GM20000 (cell line): ENCODE measurements at regions not wholly inside any gene's neighbourhood (a gene's known extent, or its start where the extent isn't known, plus 50 kb on each side); places are given as distances from the start of the nearest gene placed in this dataset.

ENCODE experiments used
- DNase-seq: peaks from one replicate; pipeline ENCODE4 v3.0.0; 2012; ENCODE audit warnings: low spot score
- CTCF ChIP-seq: IDR thresholded peaks from 2 replicates; pipeline ENCODE4 v1.5.1; 2012; ENCODE audit warnings: mild to moderate bottlenecking, control low read depth; ENCODE audit errors: extremely low read depth, missing control alignments

GRCh38 chr6:74115674-74116073 is 419.7 kb downstream of the CD109 start:
- TF ChIP-seq CTCF, result no peak
- DNase-seq, result no peak

DNA sequence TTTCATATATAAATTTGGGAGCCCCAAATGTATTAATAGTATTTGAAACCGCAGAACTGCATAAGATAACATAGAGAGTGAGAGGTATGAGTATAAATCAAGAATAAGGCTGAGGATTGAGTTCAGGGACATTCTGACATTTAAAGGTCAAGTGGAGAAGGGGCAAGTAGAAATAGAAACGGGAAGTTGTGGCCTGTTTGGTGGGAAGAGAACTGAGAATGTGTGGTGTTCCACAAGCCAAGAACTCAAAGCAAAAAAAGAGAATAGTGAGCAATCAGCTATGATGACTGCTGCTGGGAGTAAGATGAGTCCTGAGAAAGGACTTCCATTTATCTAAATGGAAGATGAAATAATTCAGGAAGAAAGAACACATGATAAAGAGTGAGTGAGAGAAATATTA is 418.4 kb downstream of the CD109 start:
- no peak for DNase-seq
- no peak for TF ChIP-seq CTCF

DNA sequence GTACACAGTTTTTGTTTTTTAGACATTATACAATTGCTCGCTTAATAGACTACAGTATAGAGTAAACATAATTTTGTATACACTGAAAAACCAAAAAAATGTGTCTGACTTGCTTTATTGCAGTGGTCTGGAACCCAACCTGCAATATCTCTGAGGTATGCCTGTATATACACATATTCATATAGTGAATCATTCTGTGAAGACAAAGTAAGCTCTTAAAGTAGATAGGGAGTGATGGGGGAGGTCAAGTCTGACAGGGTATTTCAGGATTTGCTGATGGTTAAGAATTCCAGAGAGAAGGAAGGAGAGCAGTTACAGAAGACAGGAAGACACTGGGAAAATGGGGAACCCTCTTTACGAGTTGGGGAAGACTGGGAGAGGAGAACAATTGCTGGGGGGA is 417.9 kb downstream of the CD109 start:
- TF ChIP-seq CTCF, result no peak
- DNase-seq, result no peak

DNA sequence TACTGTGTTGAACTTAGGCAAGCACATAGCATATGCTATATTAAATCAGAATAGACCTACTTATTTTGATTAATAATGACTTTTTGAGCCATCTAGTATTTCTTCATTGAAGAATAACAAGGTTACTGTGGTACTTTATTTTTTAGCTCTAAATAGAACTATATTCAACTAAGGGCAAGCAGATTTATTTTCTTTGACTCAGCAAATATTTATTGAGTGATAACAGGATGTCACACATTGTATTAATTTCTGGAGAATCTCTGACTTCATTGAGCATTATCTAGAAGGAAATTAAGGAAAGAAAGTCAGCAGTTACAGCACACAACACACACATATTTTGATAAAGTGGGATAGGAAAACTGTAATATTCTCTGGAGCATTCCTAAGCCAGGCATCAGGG is 407.4 kb downstream of the CD109 start:
- no peak for DNase-seq
- TF ChIP-seq CTCF, result no peak

DNA sequence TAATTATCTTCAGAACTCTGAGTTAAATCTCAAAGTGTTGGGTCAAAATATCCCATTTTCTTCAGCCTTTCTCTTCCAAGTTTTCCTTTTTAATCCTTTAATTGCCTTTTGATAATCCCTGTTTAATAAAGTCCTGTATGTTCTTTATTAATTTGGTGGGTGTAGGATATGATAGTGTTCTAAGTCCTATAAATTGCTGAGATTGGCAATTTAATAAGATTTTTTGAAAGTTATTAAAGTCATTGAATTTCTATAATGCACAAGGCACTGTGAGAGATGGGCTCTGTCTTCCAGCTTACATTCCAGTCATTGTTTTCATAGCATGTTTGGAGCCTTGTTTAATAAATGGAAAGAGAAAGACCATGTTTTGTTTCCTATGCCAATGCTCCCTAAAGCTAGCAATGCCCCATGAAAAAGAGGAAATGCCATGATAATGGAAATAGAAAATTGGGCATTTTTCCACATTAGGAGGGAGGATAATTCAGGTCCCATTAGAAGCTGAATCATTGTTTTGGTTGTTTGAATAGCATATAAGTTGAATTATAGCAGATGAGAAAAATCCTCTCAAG is 404.8 kb downstream of the CD109 start:
- no peak for DNase-seq
- TF ChIP-seq CTCF, result no peak

DNA sequence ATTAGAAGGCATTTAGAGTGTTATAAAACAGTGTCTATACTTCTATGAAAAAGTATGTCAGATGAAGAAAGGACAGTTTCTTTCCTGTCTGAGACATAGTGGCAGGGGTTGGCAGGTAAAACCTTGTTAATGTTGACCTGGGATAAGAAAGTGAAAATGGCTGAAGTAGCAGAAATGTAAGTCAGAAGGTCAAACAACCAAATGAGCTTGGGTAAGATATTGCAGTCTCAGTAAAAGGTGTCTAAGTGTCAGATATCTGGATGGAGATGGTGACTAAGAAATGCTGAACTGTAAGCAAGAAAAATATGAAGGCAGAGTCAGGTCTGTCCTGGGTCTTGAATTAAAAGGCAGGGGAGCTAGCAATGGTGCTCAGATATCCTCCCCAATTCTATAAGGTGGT is 400.3 kb downstream of the CD109 start:
- no peak for DNase-seq
- TF ChIP-seq CTCF, result no peak

DNA sequence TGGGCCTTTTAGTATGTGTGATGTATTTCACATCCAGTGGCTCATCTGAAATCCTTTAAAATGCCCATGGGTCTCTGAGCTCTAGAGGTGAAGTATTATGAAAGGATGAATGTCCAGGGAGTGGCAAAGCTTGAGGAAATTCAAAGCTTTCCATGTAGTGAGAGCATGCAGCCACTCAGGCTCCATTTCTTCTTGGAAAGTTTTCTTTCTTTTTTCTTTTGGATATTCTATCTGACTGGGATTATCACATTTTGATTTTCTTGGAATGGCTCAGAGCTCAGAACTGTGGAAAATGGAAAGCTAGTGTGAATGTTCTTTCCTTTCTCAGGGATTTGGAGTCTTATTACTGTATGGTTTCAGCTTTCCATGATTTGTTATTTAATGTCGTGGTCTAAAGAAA is 397.4 kb downstream of the CD109 start:
- no peak for DNase-seq
- no peak for TF ChIP-seq CTCF
